ENCODE measurements at regions not wholly inside any gene's neighbourhood (a gene's known extent, or its start where the extent isn't known, plus 50 kb on each side); places are given as distances from the start of the nearest gene placed in this dataset.

DNA sequence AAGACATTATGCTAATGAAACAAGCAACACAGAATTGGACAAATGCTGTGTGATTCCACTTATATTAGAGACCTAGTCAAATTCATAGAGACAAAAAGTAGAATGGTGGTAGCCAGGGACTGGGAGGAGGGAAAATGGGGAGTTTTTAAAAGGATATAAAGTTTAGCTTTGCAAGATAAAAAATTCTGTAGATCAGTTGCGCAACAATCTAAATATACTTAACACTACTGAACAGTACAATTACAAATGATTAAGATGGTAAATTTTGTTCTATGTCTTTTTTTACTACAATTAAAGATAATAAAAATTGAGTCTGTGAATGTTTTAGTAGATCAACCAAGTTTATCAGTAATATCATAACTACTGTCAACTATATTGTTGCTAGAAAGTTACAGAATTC, 340.1 kb upstream of the PDZRN3 start:
- TF ChIP-seq CTCF (IDR thresholded peaks at IDR 0.05; ENCODE audit: control insufficient read depth, extremely low read depth, insufficient read depth) = no peak
- no peak overlapping the region for H3K4me3 ChIP-seq (ENCODE audit: low read depth, low read length)
- no peak for DNase-seq (ENCODE audit: low read depth)

DNA sequence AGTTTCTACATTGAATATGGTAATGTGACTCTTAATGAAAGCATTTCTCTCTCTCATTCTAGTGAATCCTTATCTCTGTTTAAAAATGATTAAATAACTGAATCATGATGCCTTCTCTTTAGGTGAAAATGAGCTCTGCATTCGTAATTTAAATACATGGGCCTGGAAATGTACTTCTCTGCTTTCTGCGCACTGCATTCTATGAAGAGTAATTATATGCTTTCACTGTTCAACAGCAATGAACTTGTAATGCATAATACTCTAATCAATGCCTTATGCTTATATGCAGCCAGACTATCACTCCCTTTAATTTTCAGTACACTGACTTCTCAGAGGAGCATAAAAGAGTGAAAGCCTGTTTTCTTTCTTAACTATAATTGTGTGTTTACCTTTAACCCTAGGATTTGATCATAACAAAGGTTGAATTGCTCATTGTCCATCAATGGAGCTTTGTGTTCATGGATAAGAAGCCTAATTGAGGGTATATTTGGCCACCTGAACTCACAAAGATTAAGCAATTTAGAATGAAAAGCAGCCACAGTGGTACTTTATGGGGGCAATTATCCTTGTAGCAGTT, 330.8 kb upstream of the PDZRN3 start:
- DNase-seq (ENCODE audit: low read depth) = no peak
- no peak for TF ChIP-seq CTCF (IDR thresholded peaks at IDR 0.05; ENCODE audit: control insufficient read depth, extremely low read depth, insufficient read depth)
- no peak overlapping the region for H3K4me3 ChIP-seq (ENCODE audit: low read depth, low read length)

GRCh38 chr3:73954506-73954905, 329.8 kb upstream of the PDZRN3 start:
- no peak for TF ChIP-seq CTCF (IDR thresholded peaks at IDR 0.05; ENCODE audit: control insufficient read depth, extremely low read depth, insufficient read depth)
- H3K4me3 ChIP-seq (ENCODE audit: low read depth, low read length) = no peak overlapping the region
- no peak for DNase-seq (ENCODE audit: low read depth)

DNA sequence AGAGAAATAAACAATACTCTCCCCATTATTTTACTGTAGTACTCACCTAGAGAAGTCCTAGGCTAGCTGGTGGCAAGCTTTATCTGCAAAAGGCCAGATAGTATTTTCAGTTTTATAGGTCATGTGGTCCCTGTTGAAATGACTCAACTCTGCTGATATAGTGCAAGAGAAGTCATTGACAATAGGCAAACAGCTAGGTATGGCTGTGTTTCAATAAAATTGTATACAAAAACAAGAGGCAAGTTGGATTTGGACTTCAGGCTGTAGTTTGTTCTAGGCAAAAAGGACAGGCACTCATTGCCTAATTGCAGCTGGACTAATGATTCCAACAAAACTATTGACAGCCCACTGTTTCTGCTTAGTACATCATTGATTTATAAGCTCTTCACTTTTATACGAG, 328.0 kb upstream of the PDZRN3 start:
- H3K4me3 ChIP-seq (ENCODE audit: low read depth, low read length) = no peak overlapping the region
- DNase-seq (ENCODE audit: low read depth) = no peak
- TF ChIP-seq CTCF (IDR thresholded peaks at IDR 0.05; ENCODE audit: control insufficient read depth, extremely low read depth, insufficient read depth) = no peak

DNA sequence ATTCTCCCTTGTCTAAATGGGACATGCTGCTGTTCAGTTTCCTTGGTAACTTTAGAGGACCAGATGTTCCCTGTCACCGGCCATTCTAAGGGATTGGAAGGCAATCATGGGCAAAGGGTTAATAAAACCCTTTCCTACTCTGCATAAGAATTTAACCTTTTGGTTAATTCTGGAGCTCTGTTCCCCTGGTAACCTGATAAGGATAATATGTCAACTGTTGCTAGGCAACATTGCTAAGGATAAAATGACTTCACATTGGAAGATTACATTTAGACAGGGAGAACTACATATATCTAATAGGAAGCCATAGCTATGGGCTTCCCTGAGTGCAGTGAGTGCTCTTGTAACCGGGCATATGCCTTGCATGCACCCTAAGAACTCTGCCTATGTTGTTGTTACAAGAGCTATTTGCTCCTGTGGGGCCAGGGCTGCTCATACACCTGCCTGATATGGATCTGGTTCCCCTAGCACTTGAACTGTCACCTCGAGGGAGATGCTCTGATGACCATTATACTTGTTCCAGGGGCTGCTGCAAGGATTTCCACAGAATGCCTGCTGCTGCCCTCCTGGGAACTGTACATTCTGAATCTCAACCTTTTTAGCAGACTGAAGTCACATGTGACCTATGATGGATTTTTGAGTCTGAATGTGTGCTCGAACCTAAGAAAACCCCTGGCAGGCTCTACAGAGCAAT, 326.3 kb upstream of the PDZRN3 start:
- TF ChIP-seq CTCF (IDR thresholded peaks at IDR 0.05; ENCODE audit: control insufficient read depth, extremely low read depth, insufficient read depth) = no peak
- DNase-seq (ENCODE audit: low read depth) = no peak

GRCh38 chr3:73945541-73945940, 320.8 kb upstream of the PDZRN3 start:
- no peak overlapping the region for H3K4me3 ChIP-seq (ENCODE audit: low read depth, low read length)
- TF ChIP-seq CTCF (IDR thresholded peaks at IDR 0.05; ENCODE audit: control insufficient read depth, extremely low read depth, insufficient read depth) = no peak
- DNase-seq (ENCODE audit: low read depth) = no peak

More for the DNA sequence above, 326.3 kb upstream of the PDZRN3 start:
- H3K4me3 ChIP-seq (ENCODE audit: low read depth, low read length) = no peak overlapping the region

GRCh38 chr3:73939985-73940384, 315.2 kb upstream of the PDZRN3 start:
- TF ChIP-seq CTCF (IDR thresholded peaks at IDR 0.05; ENCODE audit: control insufficient read depth, extremely low read depth, insufficient read depth) = no peak
- no peak for DNase-seq (ENCODE audit: low read depth)
- H3K4me3 ChIP-seq (ENCODE audit: low read depth, low read length) = no peak overlapping the region
